ENCODE measurements at regions not wholly inside any gene's neighbourhood (a gene's known extent, or its start where the extent isn't known, plus 50 kb on each side); places are given as distances from the start of the nearest gene placed in this dataset.

DNA sequence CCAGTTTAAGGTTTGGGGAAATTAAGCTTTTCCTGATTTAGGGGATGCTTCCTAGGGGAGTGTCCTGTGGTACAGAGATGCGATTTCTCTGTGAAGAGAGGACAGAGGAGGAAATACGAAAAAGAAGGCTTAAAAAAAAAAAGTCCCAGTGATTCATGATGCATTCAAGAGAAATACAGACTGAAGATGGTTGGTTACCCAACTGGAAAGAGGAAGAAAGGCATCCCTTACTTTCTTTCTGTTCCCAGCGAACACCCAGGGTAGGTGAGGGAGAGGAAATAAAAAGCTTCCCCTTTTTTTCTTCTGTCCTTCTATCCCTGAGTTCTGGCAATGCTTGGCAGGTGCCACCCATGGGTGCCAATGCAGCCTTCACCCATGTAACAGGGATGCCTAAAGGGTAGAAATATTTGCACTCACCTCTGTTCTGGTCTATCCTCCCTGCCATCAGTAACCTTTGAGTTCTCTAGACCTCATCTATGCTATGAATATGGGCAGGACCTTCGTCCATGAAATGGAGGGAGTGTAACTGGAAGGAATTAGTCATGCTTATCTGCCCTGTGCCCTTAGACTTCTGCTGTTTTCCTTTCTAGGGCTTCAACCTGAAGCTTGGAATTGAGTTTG lies 230.1 kb upstream of the GALNTL6 start:
- Mint-ChIP-seq H3K4me1 (ENCODE audit: low read depth, unreplicated experiment) (no peaks in the 10 kb centered on the region), H3K27ac (ENCODE audit: unreplicated experiment) (no peak overlapping the region), H3K4me3 (ENCODE audit: low read depth, unreplicated experiment) (no peak overlapping the region), H3K36me3 (ENCODE audit: insufficient read depth, unreplicated experiment) (no peaks in the 10 kb centered on the region), H3K9me3 (ENCODE audit: low read depth, unreplicated experiment) (peaks cover 3% of the 10 kb centered on the region), H3K27me3 (ENCODE audit: unreplicated experiment) (no peaks in the 10 kb centered on the region)
- intact Hi-C loops (cut with micrococcal nuclease; ENCODE audit: unreplicated experiment) = no loop called here
- CTCF ChIA-PET = no interaction called here
- TF ChIP-seq, protein P1, sequence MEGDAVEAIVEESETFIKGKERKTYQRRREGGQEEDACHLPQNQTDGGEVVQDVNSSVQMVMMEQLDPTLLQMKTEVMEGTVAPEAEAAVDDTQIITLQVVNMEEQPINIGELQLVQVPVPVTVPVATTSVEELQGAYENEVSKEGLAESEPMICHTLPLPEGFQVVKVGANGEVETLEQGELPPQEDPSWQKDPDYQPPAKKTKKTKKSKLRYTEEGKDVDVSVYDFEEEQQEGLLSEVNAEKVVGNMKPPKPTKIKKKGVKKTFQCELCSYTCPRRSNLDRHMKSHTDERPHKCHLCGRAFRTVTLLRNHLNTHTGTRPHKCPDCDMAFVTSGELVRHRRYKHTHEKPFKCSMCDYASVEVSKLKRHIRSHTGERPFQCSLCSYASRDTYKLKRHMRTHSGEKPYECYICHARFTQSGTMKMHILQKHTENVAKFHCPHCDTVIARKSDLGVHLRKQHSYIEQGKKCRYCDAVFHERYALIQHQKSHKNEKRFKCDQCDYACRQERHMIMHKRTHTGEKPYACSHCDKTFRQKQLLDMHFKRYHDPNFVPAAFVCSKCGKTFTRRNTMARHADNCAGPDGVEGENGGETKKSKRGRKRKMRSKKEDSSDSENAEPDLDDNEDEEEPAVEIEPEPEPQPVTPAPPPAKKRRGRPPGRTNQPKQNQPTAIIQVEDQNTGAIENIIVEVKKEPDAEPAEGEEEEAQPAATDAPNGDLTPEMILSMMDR (IDR thresholded peaks at IDR 0.05; ENCODE audit: unreplicated experiment) = no peak
- no TSS peak for BruUV-seq (replicated peaks)
- no peak for DNase-seq

GRCh38 chr4:171573181-171573580 lies 240.0 kb upstream of the GALNTL6 start:
- Mint-ChIP-seq H3K27me3 (ENCODE audit: unreplicated experiment) (no peaks in the 10 kb centered on the region), H3K27ac (ENCODE audit: unreplicated experiment) (no peak overlapping the region), H3K36me3 (ENCODE audit: insufficient read depth, unreplicated experiment) (no peaks in the 10 kb centered on the region), H3K4me1 (ENCODE audit: low read depth, unreplicated experiment) (no peaks in the 10 kb centered on the region), H3K9me3 (ENCODE audit: low read depth, unreplicated experiment) (no peaks in the 10 kb centered on the region), H3K4me3 (ENCODE audit: low read depth, unreplicated experiment) (no peak overlapping the region)
- BruUV-seq (replicated peaks) = no TSS peak
- intact Hi-C loops (cut with micrococcal nuclease; ENCODE audit: unreplicated experiment) = no loop called here
- no peak for DNase-seq
- CTCF ChIA-PET = no interaction called here
- TF ChIP-seq, protein P1 (IDR thresholded peaks at IDR 0.05; ENCODE audit: unreplicated experiment) = no peak

DNA sequence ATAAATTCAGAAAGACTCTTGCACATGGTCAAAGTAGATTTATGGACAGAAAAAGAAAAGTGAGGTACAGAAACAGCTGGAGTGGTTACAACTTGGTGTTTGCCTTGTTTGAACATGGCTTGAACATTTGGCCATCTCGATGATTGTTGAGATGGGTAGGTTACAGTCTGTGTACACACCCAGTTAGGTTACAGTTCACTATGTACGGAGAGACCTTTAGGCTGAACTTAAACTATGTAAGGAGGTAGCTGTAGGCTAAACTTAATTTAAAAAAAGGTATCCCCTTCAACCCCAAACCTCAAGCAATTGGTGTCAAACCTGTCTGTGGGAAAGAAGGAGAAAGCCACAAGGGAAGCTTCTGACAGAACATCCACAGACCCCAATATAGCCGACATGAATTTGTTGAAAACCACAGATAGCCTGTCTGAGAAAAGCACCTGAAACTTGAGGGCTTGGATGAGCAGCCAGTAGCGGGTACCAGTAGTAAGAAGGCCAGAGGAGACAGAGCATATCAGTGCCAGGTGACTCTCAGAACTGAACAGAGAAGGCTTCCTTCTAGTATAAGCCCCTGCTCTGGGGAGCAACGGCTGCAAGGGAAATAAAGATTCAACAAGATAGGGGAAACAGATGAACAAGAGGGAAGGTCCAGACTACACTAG lies 247.9 kb upstream of the GALNTL6 start:
- TF ChIP-seq, protein P1 (IDR thresholded peaks at IDR 0.05; ENCODE audit: unreplicated experiment) = no peak
- Mint-ChIP-seq H3K36me3 (ENCODE audit: insufficient read depth, unreplicated experiment) (no peaks in the 10 kb centered on the region), H3K4me3 (ENCODE audit: low read depth, unreplicated experiment) (no peak overlapping the region), H3K9me3 (ENCODE audit: low read depth, unreplicated experiment) (no peaks in the 10 kb centered on the region), H3K27ac (ENCODE audit: unreplicated experiment) (no peak overlapping the region), H3K4me1 (ENCODE audit: low read depth, unreplicated experiment) (no peaks in the 10 kb centered on the region), H3K27me3 (ENCODE audit: unreplicated experiment) (no peaks in the 10 kb centered on the region)
- no peak for DNase-seq
- CTCF ChIA-PET = no interaction called here
- intact Hi-C loops (cut with micrococcal nuclease; ENCODE audit: unreplicated experiment) = no loop called here
- no TSS peak for BruUV-seq (replicated peaks)

- Mint-ChIP-seq H3K4me1 (ENCODE audit: low read depth, unreplicated experiment) (no peaks in the 10 kb centered on the region), H3K4me3 (ENCODE audit: low read depth, unreplicated experiment) (no peak overlapping the region), H3K27ac (ENCODE audit: unreplicated experiment) (no peak overlapping the region), H3K9me3 (ENCODE audit: low read depth, unreplicated experiment) (no peaks in the 10 kb centered on the region), H3K27me3 (ENCODE audit: unreplicated experiment) (no peaks in the 10 kb centered on the region), H3K36me3 (ENCODE audit: insufficient read depth, unreplicated experiment) (no peaks in the 10 kb centered on the region)
- CTCF ChIA-PET = no interaction called here
- DNase-seq = no peak
- intact Hi-C loops (cut with micrococcal nuclease; ENCODE audit: unreplicated experiment) = no loop called here
- TF ChIP-seq, protein P1 (IDR thresholded peaks at IDR 0.05; ENCODE audit: unreplicated experiment) = no peak
- BruUV-seq (replicated peaks) = no TSS peak
These were observed 251.8 kb upstream of the GALNTL6 start for GRCh38 chr4:171561419-171561818.
